LNCaP clone FGC (cell line): ENCODE measurements at regions not wholly inside any gene's neighbourhood (a gene's known extent, or its start where the extent isn't known, plus 50 kb on each side); places are given as distances from the start of the nearest gene placed in this dataset.

Source experiments
- DNase-seq: peaks from one replicate; pipeline ENCODE4 v3.0.0-alpha.2; 2011; ENCODE audit warnings: low read depth
- H3K4me3 ChIP-seq: 2 replicates; pipeline ENCODE4 v1.5.1; 2011; ENCODE audit warnings: mild to moderate bottlenecking, low read depth, low read length, control low read depth
- CTCF ChIP-seq: IDR thresholded peaks from 2 replicates; pipeline ENCODE4 v1.5.1; 2012; ENCODE audit warnings: mild to moderate bottlenecking; ENCODE audit not compliant: control insufficient read depth, insufficient read depth; ENCODE audit errors: extremely low read depth

GRCh38 chr3:28139967-28140634 is 101.3 kb upstream of the CMC1 start:
- TF ChIP-seq CTCF, result no peak
- no peak overlapping the region for H3K4me3 ChIP-seq
- DNase-seq, result no peak

GRCh38 chr3:28140664-28141063 is 100.8 kb upstream of the CMC1 start:
- no peak for DNase-seq
- no peak overlapping the region for H3K4me3 ChIP-seq
- no peak for TF ChIP-seq CTCF

GRCh38 chr3:28149960-28150359 is 91.5 kb upstream of the CMC1 start:
- no peak for TF ChIP-seq CTCF
- no peak for DNase-seq
- H3K4me3 ChIP-seq, result no peak overlapping the region

GRCh38 chr3:28150465-28151206 is 90.8 kb upstream of the CMC1 start:
- no peak overlapping the region for H3K4me3 ChIP-seq
- DNase-seq, result no peak
- TF ChIP-seq CTCF, result no peak

- H3K4me3 ChIP-seq, result no peak overlapping the region
- DNase-seq, result no peak
- TF ChIP-seq CTCF, result no peak
Observed at GRCh38 chr3:28151207-28151550, 90.2 kb upstream of the CMC1 start.

- no peak for DNase-seq
Observed at GRCh38 chr3:28151608-28152228, 89.7 kb upstream of the CMC1 start.

More at GRCh38 chr3:28151608-28152228, 89.7 kb upstream of the CMC1 start:
- no peak for TF ChIP-seq CTCF
- H3K4me3 ChIP-seq, result no peak overlapping the region
